HFFc6 (cell line): ENCODE measurements at regions not wholly inside any gene's neighbourhood (a gene's known extent, or its start where the extent isn't known, plus 50 kb on each side); places are given as distances from the start of the nearest gene placed in this dataset.
"Not testable (repeated sequence)": the region's sequence is repeated elsewhere in the genome, so short reads cannot be mapped to it uniquely, and the experiment has no call there.

ENCODE experiments used
- DNase-seq: peaks from one replicate; pipeline ENCODE4 v3.0.0-alpha.2; 2018
- H3K27ac Mint-ChIP-seq: 2 replicates; pipeline ENCODE4 v1.8.0; 2020; ENCODE audit warnings: mild to moderate bottlenecking, mixed read lengths
- H3K27me3 Mint-ChIP-seq: 2 replicates; pipeline ENCODE4 v1.8.0; 2021; ENCODE audit warnings: mild to moderate bottlenecking, moderate library complexity, mixed read lengths; ENCODE audit not compliant: insufficient read depth
- H3K36me3 Mint-ChIP-seq: 2 replicates; pipeline ENCODE4 v1.8.0; 2021; ENCODE audit warnings: low read depth, mixed read lengths
- H3K4me1 Mint-ChIP-seq: 2 replicates; pipeline ENCODE4 v1.8.0; 2020; ENCODE audit warnings: low read depth, mixed read lengths
- H3K4me3 Mint-ChIP-seq: 2 replicates; pipeline ENCODE4 v1.8.0; 2020; ENCODE audit warnings: mild to moderate bottlenecking, moderate library complexity, mixed read lengths
- H3K9me3 Mint-ChIP-seq: 2 replicates; pipeline ENCODE4 v1.8.0; 2020; ENCODE audit warnings: mild to moderate bottlenecking, mixed read lengths
- TF ChIP-seq, protein P1 (sequence below): fragments of 200-600 bp; sonication (generic); IDR thresholded peaks from 2 replicates; pipeline ENCODE4 v1.5.0; 2021; ENCODE audit warnings: antibody characterized with exemption, mild to moderate bottlenecking

DNA sequence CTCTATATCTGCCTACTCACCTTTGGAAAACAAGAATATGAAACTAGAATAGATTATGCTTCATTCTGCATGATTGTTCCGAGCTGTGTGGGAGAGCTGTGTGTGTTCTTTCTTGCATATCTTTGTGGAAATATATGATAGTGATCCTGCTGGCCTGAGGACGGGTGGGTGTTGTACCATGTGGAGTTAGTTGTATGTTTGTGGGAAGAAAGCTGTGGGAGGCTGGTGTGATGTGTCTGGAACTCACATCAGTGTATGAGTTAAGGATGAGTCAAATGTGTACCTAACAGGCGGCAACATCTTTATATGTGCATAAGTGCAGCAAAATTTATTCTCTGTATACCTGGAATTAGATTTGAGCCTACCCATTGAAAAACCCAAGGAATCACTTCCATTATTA, 208.1 kb upstream of the ADGRL3 start:
- Mint-ChIP-seq H3K36me3 (no peaks in the 10 kb centered on the region), H3K27ac (no peak overlapping the region), H3K4me3 (no peak overlapping the region), H3K4me1 (no peaks in the 10 kb centered on the region), H3K9me3 (peaks cover 4% of the 10 kb centered on the region), H3K27me3 (no peaks in the 10 kb centered on the region)
- DNase-seq, result no peak
- TF ChIP-seq, protein P1, sequence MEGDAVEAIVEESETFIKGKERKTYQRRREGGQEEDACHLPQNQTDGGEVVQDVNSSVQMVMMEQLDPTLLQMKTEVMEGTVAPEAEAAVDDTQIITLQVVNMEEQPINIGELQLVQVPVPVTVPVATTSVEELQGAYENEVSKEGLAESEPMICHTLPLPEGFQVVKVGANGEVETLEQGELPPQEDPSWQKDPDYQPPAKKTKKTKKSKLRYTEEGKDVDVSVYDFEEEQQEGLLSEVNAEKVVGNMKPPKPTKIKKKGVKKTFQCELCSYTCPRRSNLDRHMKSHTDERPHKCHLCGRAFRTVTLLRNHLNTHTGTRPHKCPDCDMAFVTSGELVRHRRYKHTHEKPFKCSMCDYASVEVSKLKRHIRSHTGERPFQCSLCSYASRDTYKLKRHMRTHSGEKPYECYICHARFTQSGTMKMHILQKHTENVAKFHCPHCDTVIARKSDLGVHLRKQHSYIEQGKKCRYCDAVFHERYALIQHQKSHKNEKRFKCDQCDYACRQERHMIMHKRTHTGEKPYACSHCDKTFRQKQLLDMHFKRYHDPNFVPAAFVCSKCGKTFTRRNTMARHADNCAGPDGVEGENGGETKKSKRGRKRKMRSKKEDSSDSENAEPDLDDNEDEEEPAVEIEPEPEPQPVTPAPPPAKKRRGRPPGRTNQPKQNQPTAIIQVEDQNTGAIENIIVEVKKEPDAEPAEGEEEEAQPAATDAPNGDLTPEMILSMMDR, result no peak

DNA sequence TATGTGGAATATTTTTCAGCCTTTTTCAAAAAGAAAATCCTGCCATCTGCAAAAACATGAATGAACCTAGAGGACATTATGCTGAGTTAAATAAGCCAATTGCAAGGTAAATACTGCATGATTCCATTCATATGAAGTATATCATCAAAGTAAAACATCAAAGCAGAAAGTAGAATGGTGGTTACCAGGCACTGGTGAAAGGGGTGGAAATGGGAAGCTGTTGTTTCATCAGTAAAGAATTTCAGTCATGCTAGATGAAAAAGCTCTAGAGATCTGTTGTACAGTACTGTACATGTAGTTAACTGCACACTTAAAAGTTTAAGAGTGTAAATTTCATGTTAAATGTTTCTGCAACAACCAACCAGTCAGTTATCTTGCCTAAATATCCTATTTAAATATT, 196.8 kb upstream of the ADGRL3 start:
- H3K9me3 Mint-ChIP-seq, result peaks cover 28% of the 10 kb centered on the region
- H3K4me1 Mint-ChIP-seq, result no peaks in the 10 kb centered on the region
- no peak for DNase-seq
- H3K36me3 Mint-ChIP-seq, result 0 out of 2 replicates have a peak, but pooled peaks cover 5% of the 10 kb centered on the region
- H3K27ac Mint-ChIP-seq, result no peak overlapping the region
- no peak overlapping the region for H3K4me3 Mint-ChIP-seq
- no peaks in the 10 kb centered on the region for H3K27me3 Mint-ChIP-seq
- TF ChIP-seq, protein P1, result no peak

DNA sequence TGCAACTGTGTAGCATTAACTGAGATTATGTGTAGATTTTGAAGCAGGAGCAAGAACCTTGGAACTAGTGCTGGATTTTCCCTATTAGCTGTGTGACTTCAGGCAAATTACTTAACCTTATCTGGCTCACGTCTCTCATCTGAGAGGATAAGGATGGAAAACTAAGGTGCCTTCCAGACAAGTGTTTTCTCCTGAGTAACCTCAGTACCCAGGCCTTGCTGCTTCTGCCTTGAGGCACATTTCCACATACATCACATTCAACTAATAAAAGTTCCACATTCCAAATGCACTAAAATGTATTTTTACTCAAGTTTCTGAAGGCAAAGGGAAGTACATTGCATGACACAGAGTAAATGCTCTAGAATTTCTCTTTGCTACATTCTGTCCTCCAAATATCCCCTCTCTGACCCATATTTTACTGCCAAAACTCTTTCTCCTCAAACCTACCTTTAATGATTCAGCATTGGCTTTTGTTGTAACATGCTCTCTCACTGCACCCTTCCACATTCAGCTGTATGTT, 195.4 kb upstream of the ADGRL3 start:
- no peaks in the 10 kb centered on the region for H3K4me1 Mint-ChIP-seq
- no peak overlapping the region for H3K4me3 Mint-ChIP-seq
- no peak for DNase-seq
- H3K27me3 Mint-ChIP-seq, result no peaks in the 10 kb centered on the region
- H3K9me3 Mint-ChIP-seq, result peaks cover 31% of the 10 kb centered on the region
- no peak overlapping the region for H3K27ac Mint-ChIP-seq
- TF ChIP-seq, protein P1, result no peak
- H3K36me3 Mint-ChIP-seq, result 0 out of 2 replicates have a peak, but pooled peaks cover 5% of the 10 kb centered on the region

DNA sequence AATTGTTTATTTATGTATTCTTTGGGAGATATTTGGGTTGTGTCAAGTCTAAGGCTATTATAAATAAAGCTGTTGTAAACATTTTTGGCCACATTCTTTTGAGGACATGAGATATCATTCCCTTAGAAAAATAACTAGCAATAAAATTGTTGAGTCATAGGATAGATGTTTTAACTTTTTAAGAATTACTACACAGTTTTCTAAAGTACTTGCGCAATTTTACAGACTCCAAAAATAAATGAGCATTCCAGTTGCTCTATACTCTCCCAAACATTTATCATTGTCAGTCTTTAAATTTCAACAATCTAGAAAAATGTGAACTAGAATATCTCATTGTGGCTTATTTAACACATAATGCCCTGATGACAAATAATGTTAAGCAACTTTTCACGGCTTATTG, 189.1 kb upstream of the ADGRL3 start:
- Mint-ChIP-seq H3K27ac (no peak overlapping the region), H3K4me3 (no peak overlapping the region), H3K27me3 (no peaks in the 10 kb centered on the region; the same call in 1 of the 2 replicates), H3K4me1 (no peaks in the 10 kb centered on the region), H3K36me3 (no peaks in the 10 kb centered on the region), H3K9me3 (peaks cover 25% of the 10 kb centered on the region)
- no peak for DNase-seq
- TF ChIP-seq, protein P1, result no peak

DNA sequence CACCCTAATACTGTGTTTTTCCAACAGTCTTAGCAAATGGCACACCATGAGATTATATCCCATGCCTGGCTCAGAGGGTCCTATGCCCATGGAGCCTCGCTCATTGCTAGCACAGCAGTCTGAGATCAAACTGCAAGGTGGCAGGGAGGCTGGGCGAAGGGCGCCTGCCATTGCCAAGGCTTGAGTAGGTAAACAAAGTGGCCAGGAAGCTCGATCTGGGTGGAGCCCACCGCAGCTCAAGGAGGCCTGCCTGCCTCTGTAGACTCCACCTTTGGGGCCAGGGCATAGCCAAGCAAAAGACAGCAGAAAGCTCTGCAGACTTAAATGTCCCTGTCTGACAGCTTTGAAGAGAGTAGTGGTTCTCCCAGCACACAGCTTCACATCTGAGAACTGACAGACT, 188.2 kb upstream of the ADGRL3 start:
- not testable (repeated sequence) for H3K36me3 Mint-ChIP-seq, H3K27me3 Mint-ChIP-seq, H3K4me1 Mint-ChIP-seq, DNase-seq, H3K4me3 Mint-ChIP-seq, H3K27ac Mint-ChIP-seq
- peaks cover 24% of the 10 kb centered on the region for H3K9me3 Mint-ChIP-seq

DNA sequence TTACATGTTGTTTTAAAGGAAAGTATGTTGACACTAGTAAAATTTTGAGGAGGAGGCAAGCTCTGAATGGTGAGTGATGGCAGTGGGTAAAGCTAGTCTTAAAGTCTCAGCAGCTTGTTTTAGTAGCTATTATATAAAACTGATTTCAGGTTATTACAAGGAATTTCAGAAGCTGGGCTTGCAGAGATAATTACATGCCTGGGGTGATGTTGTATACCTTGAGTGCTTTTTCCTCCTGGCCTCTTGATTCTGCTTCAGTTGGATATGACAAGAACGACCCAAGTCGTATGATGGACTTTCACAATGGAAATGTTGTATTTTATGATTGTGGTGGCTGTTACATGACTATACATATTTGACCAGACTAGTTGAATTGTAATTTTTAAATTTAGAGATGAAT, 175.5 kb upstream of the ADGRL3 start:
- no peak for DNase-seq
- Mint-ChIP-seq H3K4me3 (no peak overlapping the region), H3K9me3 (peaks cover 20% of the 10 kb centered on the region), H3K4me1 (no peaks in the 10 kb centered on the region), H3K27me3 (no peaks in the 10 kb centered on the region), H3K27ac (no peak overlapping the region), H3K36me3 (no peaks in the 10 kb centered on the region)
- TF ChIP-seq, protein P1, result no peak
